Urothelium cell line (cell line): ENCODE measurements at regions not wholly inside any gene's neighbourhood (a gene's known extent, or its start where the extent isn't known, plus 50 kb on each side); places are given as distances from the start of the nearest gene placed in this dataset.
"Not testable (repeated sequence)": the region's sequence is repeated elsewhere in the genome, so short reads cannot be mapped to it uniquely, and the experiment has no call there.

Experiments
- DNase-seq: peaks from one replicate; pipeline ENCODE4 v3.0.0; 2011; ENCODE audit warnings: low spot score, mixed read lengths
- FAIRE-seq: peaks from 2 replicates; lab custom pipeline; 2011; peaks lifted over from hg19 to GRCh38; lab: Jason Lieb, UNC

DNA sequence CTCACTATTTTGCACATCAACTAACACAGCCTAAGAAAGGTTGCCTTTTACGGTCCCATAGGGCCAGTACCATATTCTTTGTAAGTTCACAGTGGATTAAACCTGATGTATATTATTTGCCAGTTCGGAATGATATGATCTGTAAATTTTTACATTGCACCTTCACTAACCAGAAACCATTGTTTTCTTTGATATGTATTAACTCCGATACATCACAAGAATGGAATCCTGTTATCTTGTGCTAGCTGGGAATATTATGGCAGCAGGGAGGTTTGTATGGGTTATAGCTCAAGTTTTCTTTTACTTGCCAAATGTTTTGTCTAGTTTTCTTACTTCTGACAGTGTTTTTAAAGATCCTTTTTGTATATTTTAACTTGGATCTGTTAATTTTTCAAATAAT lies 51.4 kb upstream of the S1PR1 start:
- FAIRE-seq (no peak), DNase-seq (no peak)

DNA sequence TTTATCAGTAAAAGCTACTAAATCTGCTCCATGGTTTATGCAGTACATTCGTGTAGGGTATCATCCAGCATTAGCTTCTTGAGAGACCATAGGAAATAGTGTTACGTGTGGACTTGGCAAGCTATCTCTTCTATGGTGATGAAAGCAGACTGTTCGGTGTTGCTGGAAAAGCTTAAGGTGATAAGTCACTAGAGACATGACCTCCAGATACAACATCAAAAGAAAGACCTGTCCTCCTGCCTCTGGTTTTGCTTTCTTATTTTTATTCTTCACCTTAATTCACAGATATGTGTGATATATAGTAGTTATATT lies 53.5 kb upstream of the S1PR1 start:
- no peak for FAIRE-seq
- no peak for DNase-seq

- FAIRE-seq (no peak), DNase-seq (no peak)
These were observed 54.0 kb upstream of the S1PR1 start for GRCh38 chr1:101182627-101183387.

- FAIRE-seq (no peak), DNase-seq (no peak)
These were observed 54.9 kb upstream of the S1PR1 start for GRCh38 chr1:101181930-101182329.

GRCh38 chr1:101178688-101179491 lies 57.9 kb upstream of the S1PR1 start:
- no peak for DNase-seq
- no peak for FAIRE-seq

DNA sequence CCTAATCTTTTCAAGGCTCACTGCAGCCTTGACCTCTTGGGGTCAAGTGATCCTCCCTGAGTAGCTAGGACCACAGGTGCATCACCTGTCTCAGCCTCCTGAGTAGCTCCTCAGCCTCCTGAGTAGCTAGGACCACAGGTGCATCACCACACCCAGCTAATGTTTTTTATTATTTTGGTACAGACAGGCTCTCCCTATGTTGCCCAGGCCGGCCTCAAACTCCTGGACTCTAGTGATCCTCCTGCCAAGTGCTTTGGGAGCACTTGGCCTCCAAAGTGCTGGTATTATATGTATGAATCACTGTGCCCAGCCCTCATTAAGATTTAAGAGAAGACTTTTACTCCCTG lies 58.5 kb upstream of the S1PR1 start:
- no peak for DNase-seq
- no peak for FAIRE-seq

DNA sequence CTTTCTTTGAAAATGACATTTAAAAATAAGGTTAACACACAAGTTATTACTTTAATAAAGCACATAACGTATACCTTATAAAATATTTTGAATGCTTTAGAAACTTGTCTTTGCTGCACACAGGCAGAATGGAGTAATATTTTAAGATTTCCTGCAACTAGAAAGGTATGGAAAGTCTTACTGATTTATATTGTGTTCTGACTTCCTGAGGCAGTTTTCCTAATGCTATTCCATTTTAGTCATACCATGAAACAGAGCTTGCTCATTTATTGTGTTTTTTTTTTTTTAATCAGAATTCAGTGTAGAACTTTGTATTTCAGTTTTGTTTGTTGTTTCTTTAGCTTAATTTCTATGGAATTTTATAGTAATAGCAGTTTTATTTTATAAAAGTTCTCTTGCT lies 60.9 kb upstream of the S1PR1 start:
- no peak for FAIRE-seq
- DNase-seq, result no peak

DNA sequence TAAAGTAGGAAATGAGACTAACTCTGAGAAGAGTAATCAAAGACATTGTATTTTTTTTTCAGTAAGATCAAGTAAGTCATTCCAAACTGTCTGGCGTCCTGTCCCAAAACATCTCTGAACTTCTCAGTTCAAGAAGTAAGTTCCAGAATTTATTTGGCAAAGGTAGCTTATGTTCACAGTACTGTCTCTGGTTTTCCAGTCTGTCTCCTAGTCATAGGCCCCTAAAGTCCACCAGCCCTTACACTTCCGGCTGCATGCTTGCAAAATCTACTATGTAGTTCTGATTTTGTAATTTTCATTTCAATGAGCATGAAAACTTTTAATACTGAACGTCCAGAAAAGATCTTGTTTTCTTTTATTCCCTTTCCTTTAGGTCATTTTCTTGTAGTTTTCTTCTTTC lies 61.4 kb upstream of the S1PR1 start:
- FAIRE-seq, result no peak

DNA sequence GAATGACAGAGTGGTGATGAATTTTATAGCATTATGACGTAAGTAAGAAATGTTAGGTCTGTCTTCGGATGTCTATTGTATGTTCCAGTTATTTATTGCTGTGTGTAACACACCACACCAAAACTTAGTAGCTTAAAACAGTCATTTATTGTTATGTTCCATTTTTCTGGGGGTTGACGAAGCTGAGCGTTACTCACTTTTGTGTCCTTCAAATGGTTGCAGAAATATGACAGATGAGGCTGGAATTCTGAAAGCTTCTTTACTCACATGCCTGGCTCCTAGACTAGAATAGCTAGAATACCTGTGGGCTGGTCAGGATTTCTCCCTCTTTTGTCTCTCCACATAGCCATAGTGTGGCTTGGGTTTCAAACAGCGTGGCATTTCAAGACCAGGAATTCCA lies 62.1 kb upstream of the S1PR1 start:
- FAIRE-seq, result no peak
- peak; percentile 71 for DNase-seq

More for the DNA sequence above, 61.4 kb upstream of the S1PR1 start:
- no peak for DNase-seq

DNA sequence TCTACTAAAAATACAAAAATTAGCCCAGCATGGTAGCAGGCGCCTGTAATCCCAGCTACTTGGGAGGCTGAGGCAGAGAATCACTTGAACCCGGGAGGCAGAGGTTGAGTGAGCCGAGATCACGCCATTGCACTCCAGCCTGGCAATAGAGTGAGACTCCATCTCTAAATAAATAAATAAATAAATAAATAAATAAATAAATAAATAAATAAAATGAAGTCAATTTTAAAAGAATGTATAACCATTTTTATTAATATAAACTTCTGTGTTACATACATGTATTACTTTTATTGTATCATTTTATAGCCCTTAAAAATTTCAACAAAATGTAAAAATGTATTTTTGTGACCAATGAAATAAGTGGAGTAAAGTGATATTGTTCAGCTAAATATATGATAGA lies 62.5 kb upstream of the S1PR1 start:
- not testable (repeated sequence) for DNase-seq, FAIRE-seq

GRCh38 chr1:101170506-101171050 lies 66.2 kb upstream of the S1PR1 start:
- DNase-seq (no peak), FAIRE-seq (no peak)

GRCh38 chr1:101167891-101168290 lies 68.9 kb upstream of the S1PR1 start:
- FAIRE-seq (no peak), DNase-seq (no peak)

DNA sequence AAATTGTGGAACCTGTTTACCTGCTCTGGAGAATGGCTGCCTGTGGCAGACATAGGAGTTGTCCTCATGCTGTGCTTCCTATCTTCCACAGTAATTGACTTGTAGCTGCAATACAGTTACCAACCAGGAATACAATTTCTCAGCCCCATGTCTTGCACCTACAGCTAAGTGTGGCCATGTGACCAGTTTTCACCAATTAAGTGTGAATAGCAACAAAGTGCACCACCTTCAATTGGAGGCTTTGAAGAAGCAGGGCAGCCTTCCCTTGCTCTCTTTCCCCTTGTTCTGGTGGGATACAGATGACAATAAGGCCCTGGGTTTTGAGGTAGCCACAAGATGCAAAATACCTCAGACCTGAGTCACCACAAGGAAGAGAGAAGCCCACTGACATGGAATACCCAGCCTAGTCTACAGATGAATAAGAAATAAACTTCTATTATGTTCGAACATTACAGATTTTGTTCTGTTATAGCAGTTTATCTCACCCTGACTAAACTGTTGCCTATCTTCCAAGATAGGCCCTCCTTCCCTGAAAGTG lies 70.2 kb upstream of the S1PR1 start:
- DNase-seq, result peak; percentile 29
- FAIRE-seq, result peak; percentile 17

GRCh38 chr1:101165954-101166353 lies 70.9 kb upstream of the S1PR1 start:
- no peak for FAIRE-seq
- DNase-seq, result no peak

- no peak for DNase-seq
- FAIRE-seq, result no peak
These were observed 71.3 kb upstream of the S1PR1 start for GRCh38 chr1:101165532-101165931.

GRCh38 chr1:101164776-101165175 lies 72.0 kb upstream of the S1PR1 start:
- FAIRE-seq (no peak), DNase-seq (no peak)

- no peak for FAIRE-seq
- DNase-seq, result no peak
These were observed 73.8 kb upstream of the S1PR1 start for GRCh38 chr1:101162736-101163735.

DNA sequence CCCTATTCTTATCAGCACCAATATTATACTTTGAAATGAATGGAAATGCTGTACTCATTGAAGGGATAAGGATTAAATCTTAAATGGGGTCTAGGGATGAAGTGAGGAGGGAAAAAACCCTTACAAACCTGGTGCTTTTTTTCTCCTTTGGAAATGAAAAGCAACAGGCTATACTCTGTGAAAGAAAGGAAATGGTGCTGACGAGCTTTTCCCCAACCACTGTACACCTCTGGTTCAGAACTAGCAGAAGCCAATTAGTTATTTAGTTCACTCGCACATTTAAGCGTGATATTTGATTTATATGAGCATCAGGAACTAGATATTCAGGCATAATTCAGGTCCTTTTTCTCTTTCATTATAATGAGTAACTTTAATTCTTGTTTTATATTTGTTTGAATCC lies 74.5 kb upstream of the S1PR1 start:
- no peak for FAIRE-seq
- no peak for DNase-seq

DNA sequence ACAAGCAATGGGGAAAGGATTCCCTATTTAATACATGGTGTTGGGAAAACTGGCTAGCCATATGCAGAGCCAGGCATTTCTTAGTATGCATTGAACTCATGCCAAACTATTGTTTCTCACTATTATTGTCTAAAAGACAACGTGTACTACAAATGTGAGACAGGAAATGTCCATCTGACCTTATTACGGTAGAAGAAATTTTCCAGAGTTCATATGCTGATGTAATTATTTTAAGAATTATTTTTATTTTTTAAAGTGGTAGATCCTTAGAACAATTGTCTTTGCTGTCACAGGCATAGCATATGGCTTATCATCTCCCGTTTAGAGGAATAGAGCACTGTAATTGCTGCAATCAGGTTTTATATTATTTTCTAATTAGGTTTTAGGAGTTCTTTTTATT lies 75.2 kb upstream of the S1PR1 start:
- DNase-seq (no peak), FAIRE-seq (no peak)

DNA sequence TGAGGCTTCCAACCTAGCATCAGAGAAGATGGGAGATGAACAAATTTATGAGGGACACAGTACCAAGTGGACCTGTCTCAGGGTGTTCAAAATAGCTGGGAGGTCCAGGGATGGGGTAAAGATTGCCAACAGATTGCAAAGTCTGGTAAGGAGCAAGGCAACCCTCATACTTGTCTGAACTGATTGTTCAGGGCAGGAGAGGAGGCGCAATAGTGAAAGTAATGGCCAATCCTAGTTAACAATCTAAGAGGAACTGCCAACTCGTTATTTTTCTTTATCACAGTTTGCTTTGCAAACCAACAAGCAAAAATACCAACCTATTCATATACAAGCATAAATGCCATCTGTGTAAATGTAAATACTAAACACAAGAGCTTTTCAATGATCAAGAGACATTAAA lies 78.4 kb upstream of the S1PR1 start:
- FAIRE-seq, result no peak
- DNase-seq, result no peak

- DNase-seq (no peak), FAIRE-seq (no peak)
These were observed 82.3 kb upstream of the S1PR1 start for GRCh38 chr1:101154547-101154946.
